Loucy (cell line): ENCODE measurements at regions not wholly inside any gene's neighbourhood (a gene's known extent, or its start where the extent isn't known, plus 50 kb on each side); places are given as distances from the start of the nearest gene placed in this dataset.

ENCODE experiments used
- CTCF ChIP-seq: fragments of 200-600 bp; sonication (generic); conservative IDR thresholded peaks from 2 replicates; pipeline ENCODE4 v1.5.1; 2014; ENCODE audit warnings: mild to moderate bottlenecking, antibody characterized with exemption, low read length
- EZH2phosphoT487 ChIP-seq: fragments of 200-600 bp; IDR thresholded peaks from 2 replicates; pipeline ENCODE4 v1.6.1; 2018; ENCODE audit warnings: antibody characterized with exemption, mild to moderate bottlenecking, moderate library complexity, borderline replicate concordance

- TF ChIP-seq CTCF (no peak), EZH2phosphoT487 (no peak)
Measured at GRCh38 chr18:65365245-65365980, 385.4 kb upstream of the CDH7 start.
